Hematopoietic multipotent progenitor cell treated with erythropoietin and hydrocortisone succinate and interleukin-3 and kit ligand, for 6 days (in vitro differentiated cells): ENCODE measurements at regions not wholly inside any gene's neighbourhood (a gene's known extent, or its start where the extent isn't known, plus 50 kb on each side); places are given as distances from the start of the nearest gene placed in this dataset.

Experiments
- DNase-seq: peaks from one replicate; pipeline ENCODE4 v3.0.0-alpha.2; 2015

GRCh38 chrX:9087271-9088040, 53.5 kb upstream of the FAM9B start:
- no peak for DNase-seq

- DNase-seq = no peak
Measured at GRCh38 chrX:9088896-9089295, 55.0 kb upstream of the FAM9B start.

- no peak for DNase-seq
Measured at GRCh38 chrX:9090766-9091165, 56.8 kb upstream of the FAM9B start.

- no peak for DNase-seq
Measured at GRCh38 chrX:9091258-9091657, 57.3 kb upstream of the FAM9B start.

- no peak for DNase-seq
Measured at GRCh38 chrX:9102956-9103355, 69.0 kb upstream of the FAM9B start.

- no peak for DNase-seq
Measured at GRCh38 chrX:9108054-9108453, 74.1 kb upstream of the FAM9B start.

- DNase-seq = no peak
Measured at GRCh38 chrX:9110808-9111207, 76.9 kb upstream of the FAM9B start.

GRCh38 chrX:9114245-9114644, 80.3 kb upstream of the FAM9B start:
- no peak for DNase-seq

- no peak for DNase-seq
Measured at GRCh38 chrX:9117851-9118250, 83.9 kb upstream of the FAM9B start.

GRCh38 chrX:9122519-9123245, 88.8 kb upstream of the FAM9B start:
- DNase-seq = no peak

GRCh38 chrX:9127986-9128385, 94.1 kb upstream of the FAM9B start:
- no peak for DNase-seq

GRCh38 chrX:9130031-9130430, 96.1 kb upstream of the FAM9B start:
- no peak for DNase-seq

GRCh38 chrX:9131066-9131465, 97.1 kb upstream of the FAM9B start:
- no peak for DNase-seq

GRCh38 chrX:9132036-9132638, 98.2 kb upstream of the FAM9B start:
- no peak for DNase-seq

GRCh38 chrX:9133426-9133825, 99.5 kb upstream of the FAM9B start:
- DNase-seq = no peak

- DNase-seq = no peak
Measured at GRCh38 chrX:9134366-9134765, 100.4 kb upstream of the FAM9B start.

GRCh38 chrX:9135901-9136510, 102.1 kb upstream of the FAM9B start:
- DNase-seq = no peak

GRCh38 chrX:9137152-9137551, 103.2 kb upstream of the FAM9B start:
- no peak for DNase-seq

- no peak for DNase-seq
Measured at GRCh38 chrX:9141496-9141895, 107.6 kb upstream of the FAM9B start.

GRCh38 chrX:9144701-9145241, 110.8 kb upstream of the FAM9B start:
- no peak for DNase-seq

GRCh38 chrX:9146657-9147056, 112.7 kb upstream of the FAM9B start:
- no peak for DNase-seq

GRCh38 chrX:9147086-9147485, 113.2 kb upstream of the FAM9B start:
- DNase-seq = no peak

- DNase-seq = no peak
Measured at GRCh38 chrX:9147726-9148125, 113.8 kb upstream of the FAM9B start.
